ENCODE measurements at regions not wholly inside any gene's neighbourhood (a gene's known extent, or its start where the extent isn't known, plus 50 kb on each side); places are given as distances from the start of the nearest gene placed in this dataset.

- intact Hi-C loops (cut with DNase I; ENCODE audit: low total_unique reads) = no loop called here
- Histone ChIP-seq H3K27me3 (no peaks in the 10 kb centered on the region), H3K36me3 (no peaks in the 10 kb centered on the region), H3K4me3 (no peak overlapping the region), H3K9me3 (no peaks in the 10 kb centered on the region), H3K4me1 (no peaks in the 10 kb centered on the region), H3K27ac (no peak overlapping the region)
- ATAC-seq = no peak
- in situ Hi-C loops (cut with MboI; ENCODE audit: low sequenced_read_pairs in 4 of 4) = no loop called here
- no peak for TF ChIP-seq POLR2A (IDR thresholded peaks at IDR 0.05)
- no peak for TF ChIP-seq CTCF (IDR thresholded peaks at IDR 0.05 in 4 of 5, conservative IDR thresholded peaks at IDR 0.05 in 1 of 5)
- DNase-seq = no peak
Observed at GRCh38 chr12:125492354-125493270, 427.4 kb downstream of the AACS start.

GRCh38 chr12:125493704-125494308, 428.6 kb downstream of the AACS start:
- intact Hi-C loops (cut with DNase I; ENCODE audit: low total_unique reads) (no loop called here), in situ Hi-C loops (cut with MboI; ENCODE audit: low sequenced_read_pairs in 4 of 4) (no loop called here)
- Histone ChIP-seq H3K4me3 (no peak overlapping the region), H3K4me1 (no peaks in the 10 kb centered on the region), H3K27ac (no peak overlapping the region), H3K36me3 (no peaks in the 10 kb centered on the region), H3K27me3 (no peaks in the 10 kb centered on the region), H3K9me3 (no peaks in the 10 kb centered on the region)
- DNase-seq (no peak), ATAC-seq (no peak)
- no peak for TF ChIP-seq POLR2A (IDR thresholded peaks at IDR 0.05)
- no peak for TF ChIP-seq CTCF (IDR thresholded peaks at IDR 0.05 in 4 of 5, conservative IDR thresholded peaks at IDR 0.05 in 1 of 5)

- Histone ChIP-seq H3K9me3 (no peaks in the 10 kb centered on the region), H3K4me1 (no peaks in the 10 kb centered on the region), H3K27ac (no peak overlapping the region), H3K27me3 (no peaks in the 10 kb centered on the region), H3K4me3 (no peak overlapping the region), H3K36me3 (no peaks in the 10 kb centered on the region)
- intact Hi-C loops (cut with DNase I; ENCODE audit: low total_unique reads) = no loop called here
- DNase-seq (no peak), ATAC-seq (no peak)
- no peak for TF ChIP-seq POLR2A (IDR thresholded peaks at IDR 0.05)
- no peak for TF ChIP-seq CTCF (IDR thresholded peaks at IDR 0.05 in 4 of 5, conservative IDR thresholded peaks at IDR 0.05 in 1 of 5)
- in situ Hi-C loops (cut with MboI; ENCODE audit: low sequenced_read_pairs in 4 of 4) = no loop called here
Observed at GRCh38 chr12:125503128-125503527, 437.9 kb downstream of the AACS start.

GRCh38 chr12:125509195-125509594, 444.0 kb downstream of the AACS start:
- intact Hi-C loops (cut with DNase I; ENCODE audit: low total_unique reads) = no loop called here
- in situ Hi-C loops (cut with MboI; ENCODE audit: low sequenced_read_pairs in 4 of 4) = no loop called here
- no peak for DNase-seq

More at GRCh38 chr12:125509195-125509594, 444.0 kb downstream of the AACS start:
- Histone ChIP-seq H3K36me3 (no peaks in the 10 kb centered on the region), H3K27ac (no peak overlapping the region), H3K27me3 (no peaks in the 10 kb centered on the region), H3K4me3 (no peak overlapping the region), H3K4me1 (no peaks in the 10 kb centered on the region), H3K9me3 (no peaks in the 10 kb centered on the region)
- TF ChIP-seq CTCF (IDR thresholded peaks at IDR 0.05 in 4 of 5, conservative IDR thresholded peaks at IDR 0.05 in 1 of 5) (no peak), POLR2A (IDR thresholded peaks at IDR 0.05) (no peak)
- no peak for ATAC-seq

All from gastrocnemius medialis (tissue), 4 donors.